Stimulated activated CD8-positive, alpha-beta memory T cell treated with anti-CD3 and anti-CD28 coated beads, Interleukin-4, amount 100 ng/mL, for 48 hours (primary cell): ENCODE measurements at regions not wholly inside any gene's neighbourhood (a gene's known extent, or its start where the extent isn't known, plus 50 kb on each side); places are given as distances from the start of the nearest gene placed in this dataset.
"Not testable (repeated sequence)": the region's sequence is repeated elsewhere in the genome, so short reads cannot be mapped to it uniquely, and the experiment has no call there.

Experiments used
- DNase-seq: peaks from one replicate; pipeline ENCODE4 v3.0.0-alpha.2; 2020

GRCh38 chr18:24567199-24567598 lies 106.8 kb downstream of the HRH4 start:
- no peak for DNase-seq

GRCh38 chr18:24570716-24571115 lies 110.3 kb downstream of the HRH4 start:
- DNase-seq = no peak

DNA sequence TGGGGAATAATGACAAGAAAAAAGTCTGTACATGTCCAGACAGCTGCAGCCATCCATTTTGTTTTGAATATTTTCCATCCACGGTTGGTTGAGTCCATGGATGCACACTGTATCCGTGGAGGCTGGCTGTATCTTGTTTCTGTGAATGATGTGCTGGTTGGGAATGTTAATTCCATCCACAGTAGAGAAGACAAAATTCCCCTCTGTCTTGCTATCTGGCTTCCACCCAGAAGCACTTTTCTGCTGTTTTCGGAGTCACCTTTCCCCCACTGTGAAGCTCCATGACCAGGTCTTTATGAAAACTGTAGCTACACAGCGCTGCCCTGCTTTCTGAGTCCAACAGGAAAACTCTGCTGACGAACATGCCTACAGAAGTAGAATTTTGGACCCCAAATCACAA lies 122.3 kb downstream of the HRH4 start:
- no peak for DNase-seq

GRCh38 chr18:24584205-24584604 lies 123.8 kb downstream of the HRH4 start:
- no peak for DNase-seq

GRCh38 chr18:24584813-24585212 lies 124.4 kb downstream of the HRH4 start:
- no peak for DNase-seq

DNA sequence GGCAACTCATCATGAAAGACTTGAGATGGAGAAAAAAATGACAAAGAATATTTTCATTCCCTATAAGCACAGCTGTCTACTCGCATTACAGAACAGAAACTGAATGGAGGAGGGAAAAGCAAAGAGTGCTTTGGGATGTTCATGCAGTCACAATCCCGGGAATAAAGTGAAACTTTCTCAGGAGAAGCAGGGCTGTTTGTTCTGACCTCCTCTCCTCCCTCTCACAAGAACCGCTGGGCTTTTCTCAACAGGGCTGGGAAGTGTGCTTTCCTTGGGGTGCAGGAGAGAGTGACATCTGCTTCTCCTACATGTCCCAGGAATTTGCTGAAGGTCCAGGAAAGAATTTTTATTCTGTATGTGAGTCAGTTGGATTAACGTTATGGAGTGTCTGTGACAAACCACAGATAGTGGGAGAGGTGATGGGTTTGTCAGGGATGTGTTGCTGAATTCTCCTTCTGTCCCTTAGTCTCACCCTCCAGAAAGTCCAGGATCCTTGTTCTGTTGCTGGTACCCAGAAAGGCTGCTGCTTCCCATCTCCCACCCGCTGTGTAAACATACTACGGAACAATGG lies 125.6 kb downstream of the HRH4 start:
- DNase-seq = no peak

- DNase-seq = no peak
Measured at GRCh38 chr18:24586662-24587360, 126.4 kb downstream of the HRH4 start.

DNA sequence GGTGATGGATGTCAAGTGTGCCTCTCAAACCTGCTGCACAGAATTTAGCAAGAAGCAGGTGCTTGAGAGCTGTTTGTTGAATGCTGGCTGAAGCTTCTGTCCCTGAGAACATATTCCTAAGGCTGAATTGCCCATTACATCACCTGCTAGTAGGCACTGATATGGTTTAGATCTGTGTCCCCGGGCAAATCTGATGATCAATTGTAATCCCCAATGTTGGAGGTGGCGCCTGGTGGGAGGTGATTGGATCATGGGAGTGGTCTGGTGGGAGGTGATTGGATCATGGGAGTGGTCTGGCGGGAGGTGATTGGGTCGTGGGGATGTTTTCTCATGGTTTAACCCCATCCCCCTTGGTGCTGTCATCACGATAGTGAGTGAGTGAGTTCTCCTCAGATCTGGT lies 128.0 kb downstream of the HRH4 start:
- DNase-seq = no peak

- DNase-seq = no peak
Measured at GRCh38 chr18:24590946-24591345, 130.5 kb downstream of the HRH4 start.

DNA sequence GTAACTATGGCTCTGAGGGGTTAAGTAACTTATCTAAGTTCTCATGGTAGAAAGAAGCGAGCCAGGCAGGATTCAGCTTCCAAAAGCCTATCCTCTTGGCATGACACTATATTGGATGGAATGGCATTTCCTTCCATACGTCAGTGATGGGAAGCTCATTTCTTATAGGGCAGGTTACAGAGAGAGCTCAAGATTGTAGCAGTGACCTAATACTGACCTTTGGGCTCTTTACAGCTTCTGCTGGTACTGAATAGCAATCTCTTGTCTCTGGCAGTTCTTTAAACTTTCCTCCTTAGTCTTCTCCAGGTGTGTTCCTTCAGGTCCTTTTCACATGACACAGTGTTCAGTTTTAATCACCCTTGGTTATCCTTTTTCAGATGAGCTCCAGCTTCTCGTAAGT lies 133.0 kb downstream of the HRH4 start:
- DNase-seq = no peak

- DNase-seq = no peak
Measured at GRCh38 chr18:24593886-24594285, 133.4 kb downstream of the HRH4 start.

- DNase-seq = no peak
Measured at GRCh38 chr18:24595561-24596031, 135.2 kb downstream of the HRH4 start.

GRCh38 chr18:24600076-24600654 lies 139.7 kb downstream of the HRH4 start:
- no peak for DNase-seq

- DNase-seq = no peak
Measured at GRCh38 chr18:24601585-24601984, 141.1 kb downstream of the HRH4 start.

GRCh38 chr18:24602201-24602600 lies 141.8 kb downstream of the HRH4 start:
- DNase-seq = no peak

DNA sequence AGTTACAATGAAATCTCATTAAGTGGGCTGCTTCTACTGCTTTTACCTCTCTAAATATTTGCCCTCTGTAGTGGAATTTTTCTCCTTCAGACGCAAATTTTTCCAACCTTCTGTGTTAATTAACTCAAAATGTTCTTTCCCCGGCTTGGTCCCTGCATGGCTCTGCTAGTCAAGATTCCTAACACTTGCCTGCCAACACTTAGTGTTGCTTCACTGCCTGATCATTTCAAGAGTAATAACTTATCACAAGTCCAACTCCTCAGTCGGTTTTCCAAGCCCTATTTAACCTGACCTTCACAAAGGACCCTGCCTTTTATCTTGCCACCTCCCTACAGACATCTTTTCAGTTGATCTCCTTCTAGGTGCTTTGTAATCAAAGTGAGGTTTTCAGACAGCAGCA lies 142.7 kb downstream of the HRH4 start:
- DNase-seq = no peak

DNA sequence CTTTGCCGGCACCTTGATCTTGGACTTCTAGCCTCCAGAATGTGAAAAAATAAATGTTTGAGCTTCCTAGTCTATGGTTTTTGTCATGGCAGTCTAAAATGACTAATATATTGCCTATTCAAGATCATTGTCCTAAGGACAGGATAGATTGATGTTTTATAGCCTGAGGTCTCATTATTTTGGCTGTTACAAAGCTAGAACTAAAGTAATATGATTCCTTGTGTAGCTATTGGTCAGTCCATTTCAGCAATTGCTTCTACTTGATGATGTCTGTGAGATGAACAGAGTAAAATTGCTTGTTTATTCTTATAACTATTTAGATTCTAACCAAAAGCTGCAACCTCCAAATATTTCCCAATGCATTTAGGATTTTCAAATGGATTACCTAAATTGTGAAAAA lies 145.0 kb downstream of the HRH4 start:
- no peak for DNase-seq

- DNase-seq = no peak
Measured at GRCh38 chr18:24609254-24609653, 148.8 kb downstream of the HRH4 start.

- no peak for DNase-seq
Measured at GRCh38 chr18:24611075-24611474, 150.6 kb downstream of the HRH4 start.

DNA sequence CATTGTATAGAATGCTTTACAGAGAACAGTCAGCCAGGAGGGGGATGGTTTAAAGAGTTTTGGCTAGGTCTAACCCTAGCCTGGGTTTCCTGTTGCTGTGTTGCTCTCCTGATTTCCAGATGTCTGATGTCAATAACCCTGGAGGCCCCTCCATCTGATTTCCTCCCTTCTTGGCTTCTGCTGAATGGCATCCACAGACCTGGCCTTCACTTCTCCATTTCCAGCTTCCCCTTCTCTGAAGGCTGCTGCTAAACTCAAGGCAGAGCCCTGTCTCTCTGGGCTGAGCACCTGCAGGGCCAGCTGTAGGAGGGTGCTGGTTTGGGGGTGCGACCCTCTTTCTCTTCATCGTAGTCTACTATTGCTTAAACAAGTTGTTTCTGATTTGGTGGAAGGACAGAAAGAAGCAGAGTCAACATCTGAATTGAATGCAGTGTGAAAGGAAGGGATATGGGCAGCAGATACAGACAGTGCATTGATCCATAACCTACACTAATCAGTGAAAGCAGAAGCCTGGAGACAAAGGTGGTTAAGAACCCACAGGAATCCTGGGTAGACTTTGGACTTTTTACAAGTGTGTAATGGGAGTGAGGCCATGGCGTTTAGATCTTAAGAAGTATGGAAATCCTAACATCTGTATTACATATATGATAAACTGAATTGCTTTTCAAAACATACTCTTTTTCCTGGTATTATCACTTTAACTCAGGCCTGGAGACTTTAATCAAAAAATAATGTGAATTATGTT lies 153.6 kb downstream of the HRH4 start:
- DNase-seq = no peak

- DNase-seq = no peak
Measured at GRCh38 chr18:24616653-24617052, 156.2 kb downstream of the HRH4 start.

DNA sequence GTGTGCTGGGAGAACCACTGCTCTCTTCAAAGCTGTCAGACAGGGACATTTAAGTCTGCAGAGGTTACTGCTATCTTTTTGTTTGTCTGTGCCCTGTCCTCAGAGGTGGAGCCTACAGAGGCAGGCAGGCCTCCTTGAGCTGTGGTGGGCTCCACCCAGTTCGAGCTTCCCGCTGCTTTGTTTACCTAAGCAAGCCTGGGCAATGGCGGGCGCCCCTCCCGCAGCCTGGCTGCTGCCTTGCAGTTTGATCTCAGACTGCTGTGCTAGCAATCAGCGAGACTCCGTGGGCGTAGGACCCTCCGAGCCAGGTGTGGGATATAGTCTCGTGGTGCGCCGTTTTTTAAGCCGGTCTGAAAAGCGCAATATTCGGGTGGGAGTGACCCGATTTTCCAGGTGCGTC lies 164.0 kb downstream of the HRH4 start:
- not testable (repeated sequence) for DNase-seq

DNA sequence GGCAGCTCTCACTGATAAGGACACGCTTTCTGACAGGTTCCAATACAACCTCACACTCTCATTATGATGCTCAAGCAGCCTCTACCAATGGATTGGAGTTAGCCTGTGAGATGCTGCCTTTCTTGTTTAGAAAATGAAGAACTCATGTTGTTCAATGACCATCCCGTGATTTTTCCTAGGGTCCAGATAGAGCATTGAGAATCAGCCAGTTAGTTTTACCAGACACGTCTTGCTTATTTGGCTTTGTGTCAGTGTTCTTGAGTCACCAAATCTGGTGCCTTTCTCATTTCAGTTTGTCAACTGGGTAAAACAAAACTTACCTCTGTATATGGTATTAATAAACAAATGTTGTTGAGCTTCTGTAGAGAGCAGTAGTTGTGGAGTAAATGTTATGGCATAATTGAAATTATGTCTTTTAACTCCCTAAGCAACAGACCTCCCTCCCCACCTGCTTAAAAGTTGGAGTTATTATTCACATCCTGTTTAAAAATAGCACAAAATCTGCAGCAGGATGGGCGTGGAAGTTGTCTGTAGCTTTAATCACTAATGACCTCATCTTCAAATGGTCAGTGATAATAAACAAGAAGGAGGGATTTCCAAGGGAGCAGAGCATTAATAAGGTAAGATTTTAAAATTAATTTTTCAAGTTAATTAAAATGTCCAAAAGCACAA lies 167.3 kb downstream of the HRH4 start:
- no peak for DNase-seq
